Keratinocyte (primary cell): ENCODE measurements at regions not wholly inside any gene's neighbourhood (a gene's known extent, or its start where the extent isn't known, plus 50 kb on each side); places are given as distances from the start of the nearest gene placed in this dataset.
A peak's percentile ranks its signal among the peaks of the same experiment; 100 is the strongest.

ENCODE experiments used
- DNase-seq: peaks from one replicate; pipeline ENCODE4 v3.0.0-alpha.2; 2011; ENCODE audit warnings: low read depth, missing footprints, low spot score
- FAIRE-seq: peaks from 2 replicates; lab custom pipeline; 2011; peaks lifted over from hg19 to GRCh38; lab: Jason Lieb, UNC
- H2AFZ ChIP-seq: 2 replicates; pipeline ENCODE4 v1.6.0; 2012; ENCODE audit warnings: low read length, control low read depth, inconsistent platforms; ENCODE audit not compliant: control insufficient read depth
- H3K27ac ChIP-seq: 2 replicates; pipeline ENCODE4 v1.5.1; 2011; ENCODE audit warnings: low read length; ENCODE audit not compliant: control insufficient read depth, insufficient read depth
- H3K27me3 ChIP-seq: 3 replicates; pipeline ENCODE4 v1.6.0; 2011; ENCODE audit warnings: low read length; ENCODE audit not compliant: control insufficient read depth, insufficient read depth; ENCODE audit errors: extremely low read depth
- H3K36me3 ChIP-seq, 2 experiments: 2 replicates in 1 of 2; 3 replicates in 1 of 2; pipeline ENCODE4 v1.5.1; 2011; ENCODE audit warnings: low read length in 2 of 2, mild to moderate bottlenecking in 1 of 2; ENCODE audit not compliant: control insufficient read depth in 2 of 2, insufficient read depth in 2 of 2; ENCODE audit errors: extremely low read depth in 1 of 2
- H3K4me1 ChIP-seq: 3 replicates; pipeline ENCODE4 v1.5.1; 2011; ENCODE audit warnings: low read length; ENCODE audit not compliant: control insufficient read depth, insufficient read depth; ENCODE audit errors: extremely low read depth
- H3K4me2 ChIP-seq: 3 replicates; pipeline ENCODE4 v1.6.0; 2011; ENCODE audit warnings: low read depth, low read length; ENCODE audit not compliant: control insufficient read depth, insufficient read depth; ENCODE audit errors: extremely low read depth
- H3K4me3 ChIP-seq, 3 experiments: fragments of 200-600 bp in 1 of 3; sonication (generic) in 1 of 3; 2 replicates in 2 of 3; 3 replicates in 1 of 3; pipeline ENCODE4 v1.5.1; 2011 to 2016; ENCODE audit warnings: low read length in 3 of 3, mild to moderate bottlenecking in 3 of 3, control low read depth in 2 of 3, inconsistent platforms in 1 of 3, low read depth in 1 of 3, mixed read lengths in 1 of 3, mixed run types in 1 of 3, moderate library complexity in 1 of 3; ENCODE audit not compliant: control insufficient read depth in 2 of 3, insufficient read depth in 2 of 3; ENCODE audit errors: extremely low read depth in 1 of 3
- H3K79me2 ChIP-seq: 2 replicates; pipeline ENCODE4 v1.6.0; 2012; ENCODE audit warnings: low read length; ENCODE audit not compliant: control insufficient read depth, insufficient read depth
- H3K9ac ChIP-seq: 3 replicates; pipeline ENCODE4 v1.6.0; 2011; ENCODE audit warnings: low read length; ENCODE audit not compliant: control insufficient read depth, insufficient read depth; ENCODE audit errors: extremely low read depth
- H3K9me1 ChIP-seq: 3 replicates; pipeline ENCODE4 v1.6.0; 2011; ENCODE audit warnings: low read length; ENCODE audit not compliant: control insufficient read depth, insufficient read depth; ENCODE audit errors: extremely low read depth
- H3K9me3 ChIP-seq: 2 replicates; pipeline ENCODE4 v1.5.1; 2012; ENCODE audit warnings: low read depth, low read length; ENCODE audit not compliant: control insufficient read depth
- H4K20me1 ChIP-seq: 3 replicates; pipeline ENCODE4 v1.6.0; 2011; ENCODE audit warnings: low read length; ENCODE audit not compliant: control insufficient read depth, insufficient read depth; ENCODE audit errors: extremely low read depth
- EZH2 ChIP-seq: IDR thresholded peaks from one replicate; pipeline ENCODE4 v1.6.1; 2012; ENCODE audit warnings: inconsistent platforms, mild to moderate bottlenecking, low read length, moderate library complexity
- dilution Hi-C: fragments of 300-500 bp; cut with MboI; formaldehyde crosslinking; loops from one replicate; pipeline ENCODE4 v1.7.0; 2020; ENCODE audit warnings: low sequenced_read_pairs; ENCODE audit not compliant: extremely low pct_ligation_motif_present
- TF ChIP-seq, protein P1 (sequence below), 3 experiments: IDR thresholded peaks in 1 of 3; conservative IDR thresholded peaks in 1 of 3; optimal IDR thresholded peaks in 1 of 3; 2 replicates in 2 of 3; 3 replicates in 1 of 3; pipeline versions ENCODE3 to v1.5.1; 2011; ENCODE audit warnings: low read length in 3 of 3, mild to moderate bottlenecking in 3 of 3, moderate library complexity in 2 of 3, control low read depth in 1 of 3, inconsistent platforms in 1 of 3; ENCODE audit not compliant: insufficient read depth in 2 of 3; ENCODE audit errors: extremely low read depth in 1 of 3

DNA sequence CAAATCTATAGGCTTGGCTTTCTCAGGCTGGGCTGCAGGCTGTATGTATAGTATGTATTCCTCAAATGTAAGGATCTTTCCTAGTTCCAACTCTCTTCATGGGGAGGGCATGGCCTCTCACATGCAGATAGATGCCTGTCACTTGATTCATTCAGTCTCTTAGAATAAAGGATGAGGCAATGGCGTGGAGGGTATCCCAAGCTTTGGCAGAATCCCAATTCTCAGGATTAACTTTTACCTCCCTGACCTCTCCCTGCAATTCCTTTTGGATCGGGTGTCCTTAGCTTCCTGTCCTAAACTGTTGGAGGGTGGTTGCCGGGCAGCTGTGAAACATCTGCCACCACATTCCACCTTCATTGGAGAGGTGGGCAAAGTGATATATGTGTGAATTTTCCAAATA, 80.3 kb downstream of the INSIG2 start:
- no peak overlapping the region for H2AFZ ChIP-seq
- TF ChIP-seq, protein P1, sequence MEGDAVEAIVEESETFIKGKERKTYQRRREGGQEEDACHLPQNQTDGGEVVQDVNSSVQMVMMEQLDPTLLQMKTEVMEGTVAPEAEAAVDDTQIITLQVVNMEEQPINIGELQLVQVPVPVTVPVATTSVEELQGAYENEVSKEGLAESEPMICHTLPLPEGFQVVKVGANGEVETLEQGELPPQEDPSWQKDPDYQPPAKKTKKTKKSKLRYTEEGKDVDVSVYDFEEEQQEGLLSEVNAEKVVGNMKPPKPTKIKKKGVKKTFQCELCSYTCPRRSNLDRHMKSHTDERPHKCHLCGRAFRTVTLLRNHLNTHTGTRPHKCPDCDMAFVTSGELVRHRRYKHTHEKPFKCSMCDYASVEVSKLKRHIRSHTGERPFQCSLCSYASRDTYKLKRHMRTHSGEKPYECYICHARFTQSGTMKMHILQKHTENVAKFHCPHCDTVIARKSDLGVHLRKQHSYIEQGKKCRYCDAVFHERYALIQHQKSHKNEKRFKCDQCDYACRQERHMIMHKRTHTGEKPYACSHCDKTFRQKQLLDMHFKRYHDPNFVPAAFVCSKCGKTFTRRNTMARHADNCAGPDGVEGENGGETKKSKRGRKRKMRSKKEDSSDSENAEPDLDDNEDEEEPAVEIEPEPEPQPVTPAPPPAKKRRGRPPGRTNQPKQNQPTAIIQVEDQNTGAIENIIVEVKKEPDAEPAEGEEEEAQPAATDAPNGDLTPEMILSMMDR (optimal IDR thresholded peaks at IDR 0.05 in 1 of 3, IDR thresholded peaks at IDR 0.05 in 1 of 3, conservative IDR thresholded peaks at IDR 0.05 in 1 of 3; ENCODE audit: extremely low read depth in 1 of 3, insufficient read depth in 2 of 3, low read length in 3 of 3), result no peak
- TF ChIP-seq EZH2, result no peak
- no peak overlapping the region for H3K9ac ChIP-seq
- peak; percentile 20 for FAIRE-seq
- peaks cover 3% of the 10 kb centered on the region for H3K27me3 ChIP-seq
- no peak for DNase-seq
- no peaks in the 10 kb centered on the region for H3K9me3 ChIP-seq
- H3K27ac ChIP-seq, result no peak overlapping the region
- peaks cover 9% of the 10 kb centered on the region for H3K4me1 ChIP-seq
- H3K79me2 ChIP-seq, result no peaks in the 10 kb centered on the region
- H4K20me1 ChIP-seq, result no peaks in the 10 kb centered on the region
- dilution Hi-C loops, result no loop called here
- H3K4me2 ChIP-seq, result peak overlapping the region; percentile 8
- H3K4me3 ChIP-seq, result no peak overlapping the region
- H3K9me1 ChIP-seq, result no peaks in the 10 kb centered on the region
- no peaks in the 10 kb centered on the region for H3K36me3 ChIP-seq

DNA sequence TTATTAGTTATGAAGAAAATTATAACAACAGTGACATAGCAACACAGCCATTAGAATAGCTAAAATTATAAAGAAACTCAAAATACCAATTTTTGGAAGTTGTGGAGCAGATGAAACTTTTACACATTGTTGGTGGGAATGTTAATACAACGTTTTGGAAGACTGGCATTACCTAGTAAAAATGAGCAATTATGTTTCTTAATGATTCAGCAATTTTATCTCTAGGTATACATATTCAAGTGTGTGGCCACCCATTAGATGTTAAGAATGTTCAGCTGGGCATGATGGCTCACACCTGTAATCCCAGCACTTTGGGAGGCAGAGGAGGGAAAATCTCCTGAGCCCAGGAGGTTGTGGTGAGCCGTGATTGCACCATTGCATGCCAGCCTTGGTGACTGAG, 78.8 kb downstream of the INSIG2 start:
- Histone ChIP-seq H3K9me1 (no peaks in the 10 kb centered on the region), H3K27me3 (no peaks in the 10 kb centered on the region), H3K9ac (no peak overlapping the region), H3K4me3 (no peak overlapping the region), H3K27ac (no peak overlapping the region), H3K4me1 (peaks cover 9% of the 10 kb centered on the region), H3K4me2 (no peak overlapping the region), H4K20me1 (no peaks in the 10 kb centered on the region), H2AFZ (no peak overlapping the region), H3K79me2 (no peaks in the 10 kb centered on the region), H3K36me3 (no peaks in the 10 kb centered on the region), H3K9me3 (no peaks in the 10 kb centered on the region)
- FAIRE-seq, result no peak
- TF ChIP-seq, protein P1 (optimal IDR thresholded peaks at IDR 0.05 in 1 of 3, IDR thresholded peaks at IDR 0.05 in 1 of 3, conservative IDR thresholded peaks at IDR 0.05 in 1 of 3; ENCODE audit: extremely low read depth in 1 of 3, insufficient read depth in 2 of 3, low read length in 3 of 3), result no peak
- no peak for TF ChIP-seq EZH2
- no peak for DNase-seq
- dilution Hi-C loops, result no loop called here
